ENCODE measurements at regions not wholly inside any gene's neighbourhood (a gene's known extent, or its start where the extent isn't known, plus 50 kb on each side); places are given as distances from the start of the nearest gene placed in this dataset.

GRCh38 chr12:126912111-126912510, 1354.9 kb upstream of the TMEM132C start:
- H3K36me3 ChIP-seq (ENCODE audit: control insufficient read depth, insufficient read depth, low read length) = no peaks in the 10 kb centered on the region
- POLR2A ChIA-PET = no interaction called here
- no peak for DNase-seq (ENCODE audit: low read depth)
- no peaks in the 10 kb centered on the region for H3K27me3 ChIP-seq (ENCODE audit: control insufficient read depth, insufficient read depth, low read length)
- no peak overlapping the region for H3K4me3 ChIP-seq (ENCODE audit: low read depth, low read length)
- no peak for TF ChIP-seq CTCF (IDR thresholded peaks at IDR 0.05; ENCODE audit: insufficient read depth, low read depth, low read length)
- CTCF ChIA-PET = no interaction called here

- H3K4me3 ChIP-seq (ENCODE audit: low read depth, low read length) = no peak overlapping the region
- no peaks in the 10 kb centered on the region for H3K36me3 ChIP-seq (ENCODE audit: control insufficient read depth, insufficient read depth, low read length)
- CTCF ChIA-PET = no interaction called here
- no peak for DNase-seq (ENCODE audit: low read depth)
- POLR2A ChIA-PET = no interaction called here
- no peak for TF ChIP-seq CTCF (IDR thresholded peaks at IDR 0.05; ENCODE audit: insufficient read depth, low read depth, low read length)
- no peaks in the 10 kb centered on the region for H3K27me3 ChIP-seq (ENCODE audit: control insufficient read depth, insufficient read depth, low read length)
Observed at GRCh38 chr12:126914170-126914793, 1352.7 kb upstream of the TMEM132C start.

- Histone ChIP-seq H3K4me3 (ENCODE audit: low read depth, low read length) (no peak overlapping the region), H3K36me3 (ENCODE audit: control insufficient read depth, insufficient read depth, low read length) (no peaks in the 10 kb centered on the region), H3K27me3 (ENCODE audit: control insufficient read depth, insufficient read depth, low read length) (no peaks in the 10 kb centered on the region)
- ChIA-PET CTCF (no interaction called here), POLR2A (no interaction called here)
- TF ChIP-seq CTCF (IDR thresholded peaks at IDR 0.05; ENCODE audit: insufficient read depth, low read depth, low read length) = no peak
- no peak for DNase-seq (ENCODE audit: low read depth)
Observed at GRCh38 chr12:126915309-126915708, 1351.7 kb upstream of the TMEM132C start.

DNA sequence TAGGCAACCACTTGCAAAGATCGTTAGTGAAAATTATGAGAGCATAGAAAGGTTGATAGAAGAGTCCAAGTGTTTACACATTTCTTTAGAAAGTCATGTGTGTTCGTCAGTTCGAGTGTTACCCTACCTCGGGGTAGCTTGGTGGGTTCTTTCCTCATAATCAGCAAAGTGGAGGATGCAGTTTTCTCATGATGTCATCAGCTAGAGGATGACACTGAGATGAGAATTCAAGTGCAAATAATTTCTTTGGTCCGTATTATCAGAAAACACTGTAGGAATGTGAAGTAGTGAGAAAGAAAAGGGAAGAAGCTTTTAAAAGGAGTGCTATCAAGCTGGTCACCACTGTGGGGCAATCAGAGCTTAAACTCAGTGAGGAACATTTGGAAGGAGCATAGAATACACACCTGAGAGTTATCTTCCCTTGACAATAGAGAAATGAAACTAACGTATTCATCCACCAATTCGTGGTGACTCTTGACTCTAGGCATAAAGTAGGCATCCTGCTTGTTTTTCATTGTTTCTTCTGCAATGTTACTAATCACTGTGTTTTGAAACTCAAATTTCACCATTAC, 1340.9 kb upstream of the TMEM132C start:
- Histone ChIP-seq H3K27me3 (ENCODE audit: control insufficient read depth, insufficient read depth, low read length) (no peaks in the 10 kb centered on the region), H3K36me3 (ENCODE audit: control insufficient read depth, insufficient read depth, low read length) (no peaks in the 10 kb centered on the region), H3K4me3 (ENCODE audit: low read depth, low read length) (no peak overlapping the region)
- no peak for DNase-seq (ENCODE audit: low read depth)
- no peak for TF ChIP-seq CTCF (IDR thresholded peaks at IDR 0.05; ENCODE audit: insufficient read depth, low read depth, low read length)
- CTCF ChIA-PET = no interaction called here
- POLR2A ChIA-PET = no interaction called here

DNA sequence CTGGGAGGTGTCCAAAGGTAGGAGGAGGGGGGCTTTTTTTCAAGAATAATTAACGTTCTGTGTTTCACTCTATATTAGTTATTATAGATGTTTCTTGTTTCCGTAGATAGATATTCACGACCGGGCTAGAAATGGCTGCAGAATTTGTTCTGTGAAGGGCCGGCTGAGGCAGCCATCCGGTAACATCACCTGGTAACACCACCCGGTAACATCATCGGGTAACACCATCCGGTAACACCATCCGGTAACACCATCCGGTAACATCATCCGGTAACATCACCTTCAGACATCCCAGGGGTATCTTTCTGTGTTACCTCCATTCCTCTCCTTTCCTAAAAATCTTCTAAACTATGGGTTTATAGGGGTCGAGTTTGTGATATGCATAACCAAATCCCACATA, 1336.7 kb upstream of the TMEM132C start:
- no peak for TF ChIP-seq CTCF (IDR thresholded peaks at IDR 0.05; ENCODE audit: insufficient read depth, low read depth, low read length)
- Histone ChIP-seq H3K36me3 (ENCODE audit: control insufficient read depth, insufficient read depth, low read length) (no peaks in the 10 kb centered on the region), H3K4me3 (ENCODE audit: low read depth, low read length) (no peak overlapping the region), H3K27me3 (ENCODE audit: control insufficient read depth, insufficient read depth, low read length) (no peaks in the 10 kb centered on the region)
- POLR2A ChIA-PET = no interaction called here
- DNase-seq (ENCODE audit: low read depth) = no peak
- CTCF ChIA-PET = no interaction called here
